HFFc6 (cell line): ENCODE measurements at regions not wholly inside any gene's neighbourhood (a gene's known extent, or its start where the extent isn't known, plus 50 kb on each side); places are given as distances from the start of the nearest gene placed in this dataset.

Source experiments
- DNase-seq: peaks from one replicate; pipeline ENCODE4 v3.0.0-alpha.2; 2018
- H3K27ac Mint-ChIP-seq: 2 replicates; pipeline ENCODE4 v1.8.0; 2020; ENCODE audit warnings: mild to moderate bottlenecking, mixed read lengths
- H3K27me3 Mint-ChIP-seq: 2 replicates; pipeline ENCODE4 v1.8.0; 2021; ENCODE audit warnings: mild to moderate bottlenecking, moderate library complexity, mixed read lengths; ENCODE audit not compliant: insufficient read depth
- H3K36me3 Mint-ChIP-seq: 2 replicates; pipeline ENCODE4 v1.8.0; 2021; ENCODE audit warnings: low read depth, mixed read lengths
- H3K4me1 Mint-ChIP-seq: 2 replicates; pipeline ENCODE4 v1.8.0; 2020; ENCODE audit warnings: low read depth, mixed read lengths
- H3K4me3 Mint-ChIP-seq: 2 replicates; pipeline ENCODE4 v1.8.0; 2020; ENCODE audit warnings: mild to moderate bottlenecking, moderate library complexity, mixed read lengths
- H3K9me3 Mint-ChIP-seq: 2 replicates; pipeline ENCODE4 v1.8.0; 2020; ENCODE audit warnings: mild to moderate bottlenecking, mixed read lengths
- TF ChIP-seq, protein P1 (sequence below): fragments of 200-600 bp; sonication (generic); IDR thresholded peaks from 2 replicates; pipeline ENCODE4 v1.5.0; 2021; ENCODE audit warnings: antibody characterized with exemption, mild to moderate bottlenecking

DNA sequence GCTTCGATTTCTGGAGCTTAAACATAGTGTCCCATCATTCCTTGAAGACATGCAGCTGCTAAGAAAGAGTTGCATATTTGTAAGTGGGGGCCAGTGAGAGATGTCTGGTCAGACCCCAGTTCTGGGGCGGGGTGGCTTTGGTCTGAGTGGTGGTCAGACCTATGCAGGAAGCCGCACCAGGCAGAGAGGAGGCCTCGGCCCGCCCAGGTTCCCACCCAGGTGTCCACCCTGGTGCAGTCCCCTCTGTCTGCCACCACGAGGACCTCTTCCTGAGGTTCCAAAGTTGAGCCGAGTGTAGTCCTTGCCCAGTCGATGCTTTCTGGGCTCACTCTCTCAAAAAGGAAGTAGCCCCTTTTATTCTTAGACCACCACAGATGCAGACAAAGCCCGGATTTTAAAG, 122.6 kb upstream of the DLG1 start:
- TF ChIP-seq, protein P1, sequence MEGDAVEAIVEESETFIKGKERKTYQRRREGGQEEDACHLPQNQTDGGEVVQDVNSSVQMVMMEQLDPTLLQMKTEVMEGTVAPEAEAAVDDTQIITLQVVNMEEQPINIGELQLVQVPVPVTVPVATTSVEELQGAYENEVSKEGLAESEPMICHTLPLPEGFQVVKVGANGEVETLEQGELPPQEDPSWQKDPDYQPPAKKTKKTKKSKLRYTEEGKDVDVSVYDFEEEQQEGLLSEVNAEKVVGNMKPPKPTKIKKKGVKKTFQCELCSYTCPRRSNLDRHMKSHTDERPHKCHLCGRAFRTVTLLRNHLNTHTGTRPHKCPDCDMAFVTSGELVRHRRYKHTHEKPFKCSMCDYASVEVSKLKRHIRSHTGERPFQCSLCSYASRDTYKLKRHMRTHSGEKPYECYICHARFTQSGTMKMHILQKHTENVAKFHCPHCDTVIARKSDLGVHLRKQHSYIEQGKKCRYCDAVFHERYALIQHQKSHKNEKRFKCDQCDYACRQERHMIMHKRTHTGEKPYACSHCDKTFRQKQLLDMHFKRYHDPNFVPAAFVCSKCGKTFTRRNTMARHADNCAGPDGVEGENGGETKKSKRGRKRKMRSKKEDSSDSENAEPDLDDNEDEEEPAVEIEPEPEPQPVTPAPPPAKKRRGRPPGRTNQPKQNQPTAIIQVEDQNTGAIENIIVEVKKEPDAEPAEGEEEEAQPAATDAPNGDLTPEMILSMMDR = no peak
- Mint-ChIP-seq H3K4me1 (peaks cover 13% of the 10 kb centered on the region), H3K27ac (no peak overlapping the region), H3K9me3 (no peaks in the 10 kb centered on the region), H3K36me3 (no peaks in the 10 kb centered on the region), H3K27me3 (peaks cover 30% of the 10 kb centered on the region), H3K4me3 (no peak overlapping the region)
- no peak for DNase-seq

DNA sequence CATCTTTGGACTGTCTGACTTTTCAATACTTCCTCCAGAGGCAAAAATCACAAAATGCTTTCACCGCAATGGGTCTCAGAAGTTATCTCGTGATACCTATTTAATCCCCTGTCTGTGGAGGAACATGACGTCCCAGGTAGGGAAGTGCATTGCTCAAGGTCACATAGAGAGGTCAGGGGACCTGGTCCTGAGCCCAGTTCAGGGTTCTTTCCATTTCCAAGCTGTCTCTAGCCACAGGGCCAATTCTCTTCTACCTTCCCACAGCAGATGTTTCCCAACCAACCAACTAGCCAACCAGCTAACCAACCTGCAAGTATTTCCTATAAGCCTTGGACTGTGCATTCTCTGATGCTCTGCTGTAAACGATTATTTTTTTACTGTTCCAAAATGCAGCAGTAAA, 122.2 kb upstream of the DLG1 start:
- Mint-ChIP-seq H3K36me3 (no peaks in the 10 kb centered on the region), H3K27ac (no peak overlapping the region), H3K27me3 (peaks cover 27% of the 10 kb centered on the region), H3K9me3 (no peaks in the 10 kb centered on the region), H3K4me1 (peaks cover 13% of the 10 kb centered on the region), H3K4me3 (no peak overlapping the region)
- TF ChIP-seq, protein P1 = no peak
- no peak for DNase-seq

DNA sequence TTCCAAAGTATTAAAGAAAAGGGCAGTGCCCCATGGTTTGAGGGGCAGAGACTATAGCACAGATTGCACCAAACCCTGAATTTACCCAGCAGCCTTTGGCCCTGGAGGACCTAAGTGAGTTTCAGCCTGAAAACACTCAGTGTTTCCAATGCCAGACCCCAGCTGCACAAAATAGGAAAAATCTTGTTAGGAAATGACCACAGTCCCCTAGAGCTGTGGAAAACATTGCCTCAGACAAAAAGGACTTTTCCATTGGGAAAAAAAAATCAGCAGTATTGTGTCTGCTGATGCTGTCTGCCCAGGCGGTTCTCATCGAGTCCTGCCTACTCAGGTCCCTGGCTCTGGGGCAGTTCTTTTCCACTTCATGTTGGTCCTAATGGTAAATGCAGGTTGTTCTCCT, 121.7 kb upstream of the DLG1 start:
- Mint-ChIP-seq H3K27me3 (peaks cover 25% of the 10 kb centered on the region), H3K27ac (no peak overlapping the region), H3K4me3 (no peak overlapping the region), H3K9me3 (no peaks in the 10 kb centered on the region), H3K36me3 (no peaks in the 10 kb centered on the region), H3K4me1 (peaks cover 13% of the 10 kb centered on the region)
- no peak for DNase-seq
- TF ChIP-seq, protein P1 = no peak

- DNase-seq = no peak
Measured at GRCh38 chr3:197419696-197420095, 121.3 kb upstream of the DLG1 start.

DNA sequence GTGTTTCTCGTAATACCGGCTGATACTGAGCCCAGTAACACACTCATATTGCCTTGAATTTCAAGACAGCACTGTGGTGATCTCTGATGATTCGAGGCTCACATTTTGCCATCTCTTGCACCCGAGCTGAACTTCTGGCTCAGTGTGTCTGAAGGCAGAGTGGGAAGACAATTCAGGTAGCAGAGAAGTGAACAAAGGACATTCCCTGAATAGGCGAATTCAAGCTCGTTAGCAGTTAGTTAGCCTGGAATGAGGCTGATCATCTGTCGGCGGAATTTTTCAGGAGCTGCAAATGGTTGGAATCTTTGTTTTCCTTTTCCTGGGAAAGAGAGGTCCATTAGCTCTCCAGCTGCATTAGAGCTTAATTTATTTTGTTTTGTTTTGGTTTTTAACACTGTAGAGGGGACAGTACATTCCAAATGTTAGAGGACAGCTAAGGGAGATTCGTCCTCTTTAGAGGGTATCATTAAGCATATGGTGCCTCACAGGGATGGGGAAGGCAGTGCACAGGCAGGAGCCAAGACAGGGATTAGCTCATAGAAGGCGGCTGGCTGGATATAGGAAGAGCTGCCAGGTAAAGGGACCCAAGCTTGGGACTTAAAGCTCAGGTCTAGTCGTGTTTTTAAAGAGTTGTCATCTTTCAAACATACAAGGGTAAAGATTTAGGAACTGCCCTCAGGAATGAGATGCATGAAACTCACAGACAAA, 119.7 kb upstream of the DLG1 start:
- 0 out of 2 replicates have a peak, but pooled peaks cover 2% of the 10 kb centered on the region for H3K36me3 Mint-ChIP-seq
- DNase-seq = no peak

More at GRCh38 chr3:197419696-197420095, 121.3 kb upstream of the DLG1 start:
- TF ChIP-seq, protein P1 = no peak
- H3K4me3 Mint-ChIP-seq = no peak overlapping the region
- H3K36me3 Mint-ChIP-seq = no peaks in the 10 kb centered on the region
- peaks cover 13% of the 10 kb centered on the region for H3K4me1 Mint-ChIP-seq
- no peak overlapping the region for H3K27ac Mint-ChIP-seq
- peaks cover 23% of the 10 kb centered on the region for H3K27me3 Mint-ChIP-seq
- no peaks in the 10 kb centered on the region for H3K9me3 Mint-ChIP-seq

More for the DNA sequence above, 119.7 kb upstream of the DLG1 start:
- Mint-ChIP-seq H3K27me3 (peaks cover 18% of the 10 kb centered on the region), H3K4me3 (no peak overlapping the region), H3K27ac (no peak overlapping the region), H3K4me1 (peaks cover 13% of the 10 kb centered on the region), H3K9me3 (peaks cover 4% of the 10 kb centered on the region; the same call in 1 of the 2 replicates)
- TF ChIP-seq, protein P1 = no peak
